IMR-90 (cell line): ENCODE measurements at regions not wholly inside any gene's neighbourhood (a gene's known extent, or its start where the extent isn't known, plus 50 kb on each side); places are given as distances from the start of the nearest gene placed in this dataset.
"Not testable (repeated sequence)": the region's sequence is repeated elsewhere in the genome, so short reads cannot be mapped to it uniquely, and the experiment has no call there.

Experiments
- ATAC-seq: fragments of 200-7000 bp; cut with Tn5 transposase; 2 replicates; pipeline ENCODE4 v1.9.1; 2020; ENCODE audit warnings: low read depth, mild to moderate bottlenecking, moderate library complexity
- BruUV-seq: library from RNA; stranded (reverse); fragments of 400-500 nt; replicated peaks from 2 replicates; lab custom pipeline; 2021; lab: Mats Ljungman, UMichigan
- CTCF ChIA-PET: fragments of 300-600 bp; formaldehyde crosslinking; extraction: SDS; loops from one replicate; lab custom pipeline; 2021; ENCODE audit warnings: antibody characterized with exemption; lab: Yijun Ruan, JAX
- POLR2A ChIA-PET: fragments of 300-600 bp; sonication (Branson Sonifier 250); formaldehyde crosslinking; loops from one replicate; lab custom pipeline; 2022; ENCODE audit warnings: antibody characterized with exemption; ENCODE audit not compliant: unreplicated experiment; lab: Charles Lee
- DNase-seq: peaks from one replicate; pipeline ENCODE4 v3.0.0; 2013
- H2AFZ ChIP-seq: replicated peaks from 2 replicates; pipeline ENCODE3; 2013; ENCODE audit warnings: low read length, mild to moderate bottlenecking; ENCODE audit not compliant: poor library complexity
- H2AK5ac ChIP-seq: 2 replicates; pipeline ENCODE4 v1.6.1; 2013; ENCODE audit warnings: low read depth, low read length, inconsistent platforms
- H2AK9ac ChIP-seq: replicated peaks from 2 replicates; pipeline ENCODE3; 2013; ENCODE audit warnings: mild to moderate bottlenecking, low read depth, low read length, moderate library complexity; ENCODE audit not compliant: poor library complexity
- H2BK120ac ChIP-seq: 2 replicates; pipeline ENCODE4 v1.6.1; 2013; ENCODE audit warnings: low read depth, low read length, inconsistent platforms
- H2BK15ac ChIP-seq: 3 replicates; pipeline ENCODE4 v1.6.1; 2013; ENCODE audit warnings: low read depth, low read length, inconsistent platforms
- H2BK20ac ChIP-seq: 2 replicates; pipeline ENCODE4 v1.6.1; 2013; ENCODE audit warnings: low read depth, mild to moderate bottlenecking, inconsistent platforms, low read length, moderate library complexity
- H2BK5ac ChIP-seq: 2 replicates; pipeline ENCODE4 v1.6.1; 2013; ENCODE audit warnings: mild to moderate bottlenecking, low read depth, low read length, inconsistent platforms; ENCODE audit not compliant: poor library complexity, severe bottlenecking
- H3K14ac ChIP-seq: replicated peaks from 2 replicates; pipeline ENCODE4 v1.6.1; 2013; ENCODE audit warnings: low read depth, low read length, inconsistent platforms
- H3K18ac ChIP-seq: 2 replicates; pipeline ENCODE4 v1.6.1; 2013; ENCODE audit warnings: low read depth, low read length, control low read depth
- H3K23ac ChIP-seq: 2 replicates; pipeline ENCODE4 v1.6.1; 2013; ENCODE audit warnings: low read depth, low read length, inconsistent platforms
- H3K27ac ChIP-seq: 2 replicates; pipeline ENCODE4 v1.5.1; 2013; ENCODE audit warnings: mild to moderate bottlenecking, control low read depth, low read length; ENCODE audit not compliant: insufficient read depth
- H3K27me3 ChIP-seq: 2 replicates; pipeline ENCODE4 v1.6.1; 2013; ENCODE audit warnings: low read length; ENCODE audit not compliant: control insufficient read depth, insufficient read depth
- H3K36me3 ChIP-seq: 2 replicates; pipeline ENCODE4 v1.6.1; 2013; ENCODE audit warnings: low read length, mixed read lengths; ENCODE audit not compliant: control insufficient read depth, insufficient read depth
- H3K4ac ChIP-seq: 2 replicates; pipeline ENCODE4 v1.6.1; 2013; ENCODE audit warnings: low read depth, low read length, inconsistent platforms
- H3K4me1 ChIP-seq: 2 replicates; pipeline ENCODE4 v1.6.1; 2013; ENCODE audit warnings: low read length, mixed read lengths; ENCODE audit not compliant: control insufficient read depth, insufficient read depth
- H3K4me2 ChIP-seq: 2 replicates; pipeline ENCODE4 v1.6.1; 2013; ENCODE audit warnings: low read depth, mild to moderate bottlenecking, control low read depth, low read length, moderate library complexity
- H3K4me3 ChIP-seq: 2 replicates; pipeline ENCODE4 v1.5.1; 2013; ENCODE audit warnings: low read depth, mild to moderate bottlenecking, control low read depth, low read length, moderate library complexity; ENCODE audit not compliant: insufficient read depth
- H3K56ac ChIP-seq: 2 replicates; pipeline ENCODE4 v1.6.1; 2013; ENCODE audit warnings: low read length, inconsistent platforms; ENCODE audit not compliant: insufficient read depth; ENCODE audit errors: extremely low read depth
- H3K79me1 ChIP-seq, 2 experiments: 2 replicates each; pipeline ENCODE4 v1.6.1; 2013; ENCODE audit warnings: low read length in 2 of 2, inconsistent platforms in 1 of 2, low read depth in 1 of 2
- H3K9ac ChIP-seq: 2 replicates; pipeline ENCODE4 v1.6.1; 2013; ENCODE audit warnings: low read depth, low read length, control low read depth
- H3K9me1 ChIP-seq: 2 replicates; pipeline ENCODE4 v1.6.1; 2013; ENCODE audit warnings: low read length, inconsistent platforms; ENCODE audit not compliant: insufficient read depth
- H3K9me3 ChIP-seq: 2 replicates; pipeline ENCODE4 v1.6.1; 2013; ENCODE audit warnings: low read length; ENCODE audit not compliant: control insufficient read depth, insufficient read depth
- H4K20me1 ChIP-seq: 2 replicates; pipeline ENCODE4 v1.6.1; 2013; ENCODE audit warnings: low read length, inconsistent platforms; ENCODE audit not compliant: insufficient read depth
- H4K5ac ChIP-seq: 2 replicates; pipeline ENCODE4 v1.6.1; 2013; ENCODE audit warnings: mild to moderate bottlenecking, low read depth, low read length, control low read depth
- H4K8ac ChIP-seq, 2 experiments: 2 replicates each; pipeline ENCODE4 v1.6.1; 2013; ENCODE audit warnings: low read depth in 2 of 2, low read length in 2 of 2, control low read depth in 1 of 2, inconsistent platforms in 1 of 2
- H4K91ac ChIP-seq: 2 replicates; pipeline ENCODE4 v1.6.1; 2013; ENCODE audit warnings: low read depth, low read length, inconsistent platforms; ENCODE audit not compliant: insufficient read depth
- WGBS, 2 experiments: methylation state at CpG; one replicate each; pipeline versions ENCODE4 v1.1.5 to v1.1.7; 2013; ENCODE audit warnings: missing lambda C conversion rate in 2 of 2; ENCODE audit not compliant: insufficient read length in 1 of 2; ENCODE audit errors: extremely low coverage in 2 of 2; 5-methylcytosine and 5-hydroxymethylcytosine counted together
- dilution Hi-C: fragments of 300-500 bp; cut with HindIII; formaldehyde crosslinking; loops from one replicate; pipeline ENCODE4 v1.14.3; 2018; ENCODE audit warnings: low sequenced_read_pairs; ENCODE audit not compliant: unreplicated experiment
- in situ Hi-C: fragments of 300-500 bp; cut with MboI; formaldehyde crosslinking; loops from 3 replicates; pipeline ENCODE4 v1.14.3; 2019; ENCODE audit warnings: low sequenced_read_pairs, inconsistent platforms, mixed read lengths
- intact Hi-C: fragments of 100-400 bp; cut with micrococcal nuclease; formaldehyde crosslinking; loops from 2 replicates; pipeline ENCODE4 v1.10.0; 2022

GRCh38 chr19:29888047-29888446, 54.0 kb upstream of the URI1 start:
- H4K5ac ChIP-seq, H3K56ac ChIP-seq, H3K14ac ChIP-seq, H3K9me3 ChIP-seq, dilution Hi-C loops, H3K36me3 ChIP-seq, H3K9ac ChIP-seq, H3K18ac ChIP-seq, H2BK20ac ChIP-seq, H3K23ac ChIP-seq, H2AK9ac ChIP-seq, H2BK5ac ChIP-seq, H3K79me1 ChIP-seq, H4K8ac ChIP-seq, DNase-seq, ATAC-seq, H4K91ac ChIP-seq, H2BK15ac ChIP-seq, POLR2A ChIA-PET, BruUV-seq, H2AK5ac ChIP-seq, H3K4me3 ChIP-seq, H2AFZ ChIP-seq, H3K4ac ChIP-seq, H3K9me1 ChIP-seq, H4K20me1 ChIP-seq, H3K4me2 ChIP-seq, H3K4me1 ChIP-seq, H3K27me3 ChIP-seq, H3K27ac ChIP-seq, intact Hi-C loops, H2BK120ac ChIP-seq: not testable (repeated sequence)
- no CpG with 5 or more reads among the region's 3 CpGs for WGBS, 2 experiments
- CTCF ChIA-PET: interaction anchor here (0.9 kb wide), 1 partner anchor 16 kb away, joined by 9 read pairs; no protein-coding TSS in a partner anchor
- in situ Hi-C loops: loop anchor here (25.0 kb wide), 1 partner anchor 749 kb away; no protein-coding TSS in a partner anchor
